Lung (tissue), 11 donors: ENCODE measurements at regions not wholly inside any gene's neighbourhood (a gene's known extent, or its start where the extent isn't known, plus 50 kb on each side); places are given as distances from the start of the nearest gene placed in this dataset.

Experiments
- ATAC-seq: fragments of 200-7000 bp; cut with Tn5 transposase; one replicate; pipeline ENCODE4 v1.9.1; 2020; ENCODE audit warnings: moderate number of reproducible peaks; ENCODE audit not compliant: insufficient read depth, low FRiP score
- DNase-seq, 3 donors: peaks; one replicate each; pipeline ENCODE4 v3.0.0-alpha.2; 2013 to 2017
- H3K27ac ChIP-seq, 2 donors: one replicate each; pipeline ENCODE4 v1.5.1; 2013; ENCODE audit warnings: mild to moderate bottlenecking in 2 of 2, moderate library complexity in 2 of 2, control low read depth in 1 of 2, inconsistent platforms in 1 of 2, low read depth in 1 of 2, low read length in 1 of 2
- H3K27me3 ChIP-seq, 3 donors: one replicate each; pipeline ENCODE4 v1.5.1; 2013; ENCODE audit warnings: low read length in 2 of 3; ENCODE audit not compliant: control insufficient read depth in 3 of 3, insufficient read depth in 3 of 3
- H3K36me3 ChIP-seq, 4 donors: one replicate each; pipeline ENCODE4 v1.5.1; 2013; ENCODE audit warnings: low read length in 4 of 4, mild to moderate bottlenecking in 1 of 4, moderate library complexity in 1 of 4; ENCODE audit not compliant: control insufficient read depth in 4 of 4, insufficient read depth in 4 of 4
- H3K4me1 ChIP-seq, 5 donors: one replicate each; pipeline ENCODE4 v1.5.1; 2013; ENCODE audit warnings: low read length in 5 of 5, mild to moderate bottlenecking in 2 of 5, moderate library complexity in 1 of 5; ENCODE audit not compliant: control insufficient read depth in 5 of 5, insufficient read depth in 5 of 5
- H3K4me3 ChIP-seq: one replicate; pipeline ENCODE4 v1.5.1; 2013; ENCODE audit warnings: mild to moderate bottlenecking, control low read depth, moderate library complexity
- H3K9ac ChIP-seq, 2 donors: one replicate each; pipeline ENCODE4 v1.5.1; 2013; ENCODE audit warnings: low read length in 2 of 2, control low read depth in 1 of 2; ENCODE audit not compliant: insufficient read depth in 1 of 2
- H3K9me3 ChIP-seq, 4 donors: one replicate each; pipeline ENCODE4 v1.5.1; 2013; ENCODE audit warnings: low read length in 3 of 4, mild to moderate bottlenecking in 1 of 4, moderate library complexity in 1 of 4; ENCODE audit not compliant: control insufficient read depth in 4 of 4, insufficient read depth in 3 of 4
- CTCF ChIP-seq: IDR thresholded peaks from 2 replicates; pipeline ENCODE4 v1.5.1; 2012; ENCODE audit warnings: mild to moderate bottlenecking; ENCODE audit errors: control extremely low read depth, extremely low read depth
- WGBS, 2 donors: extraction: QIAGEN DNeasy Blood & Tissue Kit; methylation state at CpG; one replicate each; pipeline ENCODE4 v1.1.7; 2013; 5-methylcytosine and 5-hydroxymethylcytosine counted together
- donor health status: control.
- donor health status: control.
- donor health status: Bipolar disorder and iron deficiency.
- donor health status: healthy.
- donor health status: DM: yes; HTN: yes; CAD: no.

GRCh38 chr9:80449513-80449912 lies 877.7 kb downstream of the TLE4 start:
- WGBS, 2 donors, result 49 to 60% methylated on average over 4 of the region's 4 CpGs
- Histone ChIP-seq H3K36me3 (no peaks in the 10 kb centered on the region), H3K9ac (no peak overlapping the region), H3K4me3 (no peak overlapping the region), H3K9me3 (no peaks in the 10 kb centered on the region), H3K27ac (no peak overlapping the region), H3K4me1 (peaks cover 0 to 8% (median 0%) of the 10 kb centered on the region in 5 donors), H3K27me3 (no peaks in the 10 kb centered on the region)
- no peak for TF ChIP-seq CTCF
- ATAC-seq (no peak), DNase-seq (no peak)

- peaks cover 0 to 8% (median 0%) of the 10 kb centered on the region in 5 donors for H3K4me1 ChIP-seq
- 51 to 52% methylated on average over 2 of the region's 2 CpGs for WGBS, 2 donors
- DNase-seq (no peak), ATAC-seq (no peak)
- TF ChIP-seq CTCF, result no peak
- H3K9ac ChIP-seq, result no peak overlapping the region
- H3K4me3 ChIP-seq, result no peak overlapping the region
- H3K27me3 ChIP-seq, result no peaks in the 10 kb centered on the region
- H3K27ac ChIP-seq, result no peak overlapping the region
- no peaks in the 10 kb centered on the region for H3K9me3 ChIP-seq
- no peaks in the 10 kb centered on the region for H3K36me3 ChIP-seq
Observed at GRCh38 chr9:80448996-80449395, 877.2 kb downstream of the TLE4 start.

GRCh38 chr9:80447876-80448275 lies 876.1 kb downstream of the TLE4 start:
- 93 to 95% methylated on average over 3 of the region's 3 CpGs for WGBS, 2 donors
- no peak for ATAC-seq

More at GRCh38 chr9:80447876-80448275, 876.1 kb downstream of the TLE4 start:
- no peak for DNase-seq
- no peaks in the 10 kb centered on the region for H3K36me3 ChIP-seq
- H3K4me1 ChIP-seq, result peaks cover 0 to 8% (median 0%) of the 10 kb centered on the region in 5 donors
- no peak for TF ChIP-seq CTCF
- H3K27me3 ChIP-seq, result no peaks in the 10 kb centered on the region
- no peak overlapping the region for H3K9ac ChIP-seq
- H3K4me3 ChIP-seq, result no peak overlapping the region
- no peak overlapping the region for H3K27ac ChIP-seq
- no peaks in the 10 kb centered on the region for H3K9me3 ChIP-seq
